ENCODE measurements at regions not wholly inside any gene's neighbourhood (a gene's known extent, or its start where the extent isn't known, plus 50 kb on each side); places are given as distances from the start of the nearest gene placed in this dataset.

GRCh38 chr6:147768969-147769368 lies 260.5 kb downstream of the SAMD5 start:
- H3K4me1 ChIP-seq (ENCODE audit: control insufficient read depth in 2 of 3, insufficient read depth in 2 of 3, low read depth in 1 of 3, low read length in 3 of 3) = no peaks in the 10 kb centered on the region
- TF ChIP-seq, protein P1, sequence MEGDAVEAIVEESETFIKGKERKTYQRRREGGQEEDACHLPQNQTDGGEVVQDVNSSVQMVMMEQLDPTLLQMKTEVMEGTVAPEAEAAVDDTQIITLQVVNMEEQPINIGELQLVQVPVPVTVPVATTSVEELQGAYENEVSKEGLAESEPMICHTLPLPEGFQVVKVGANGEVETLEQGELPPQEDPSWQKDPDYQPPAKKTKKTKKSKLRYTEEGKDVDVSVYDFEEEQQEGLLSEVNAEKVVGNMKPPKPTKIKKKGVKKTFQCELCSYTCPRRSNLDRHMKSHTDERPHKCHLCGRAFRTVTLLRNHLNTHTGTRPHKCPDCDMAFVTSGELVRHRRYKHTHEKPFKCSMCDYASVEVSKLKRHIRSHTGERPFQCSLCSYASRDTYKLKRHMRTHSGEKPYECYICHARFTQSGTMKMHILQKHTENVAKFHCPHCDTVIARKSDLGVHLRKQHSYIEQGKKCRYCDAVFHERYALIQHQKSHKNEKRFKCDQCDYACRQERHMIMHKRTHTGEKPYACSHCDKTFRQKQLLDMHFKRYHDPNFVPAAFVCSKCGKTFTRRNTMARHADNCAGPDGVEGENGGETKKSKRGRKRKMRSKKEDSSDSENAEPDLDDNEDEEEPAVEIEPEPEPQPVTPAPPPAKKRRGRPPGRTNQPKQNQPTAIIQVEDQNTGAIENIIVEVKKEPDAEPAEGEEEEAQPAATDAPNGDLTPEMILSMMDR (IDR thresholded peaks at IDR 0.05; ENCODE audit: borderline replicate concordance, extremely low read depth, insufficient read depth) = no peak
- intact Hi-C loops (cut with DNase I) = no loop called here
- H3K9ac ChIP-seq (ENCODE audit: low read length in 3 of 3) = no peak overlapping the region
- H3K27ac ChIP-seq (ENCODE audit: low read depth in 2 of 2, low read length in 2 of 2) = no peak overlapping the region
- FAIRE-seq (no peak), DNase-seq (no peak)
- no peaks in the 10 kb centered on the region for H3K9me3 ChIP-seq (ENCODE audit: control insufficient read depth in 2 of 3, insufficient read depth in 1 of 3, low read length in 3 of 3)
- H3K4me3 ChIP-seq (ENCODE audit: low read length in 3 of 3) = no peak overlapping the region
- H3K36me3 ChIP-seq (ENCODE audit: control insufficient read depth in 2 of 3, insufficient read depth in 3 of 3, low read length in 3 of 3) = no peaks in the 10 kb centered on the region
- no peaks in the 10 kb centered on the region for H3K27me3 ChIP-seq (ENCODE audit: control insufficient read depth, insufficient read depth, low read length)

- H3K27ac ChIP-seq (ENCODE audit: low read depth in 2 of 2, low read length in 2 of 2) = no peak overlapping the region
- intact Hi-C loops (cut with DNase I) = no loop called here
- H3K4me3 ChIP-seq (ENCODE audit: low read length in 3 of 3) = no peak overlapping the region
- H3K36me3 ChIP-seq (ENCODE audit: control insufficient read depth in 2 of 3, insufficient read depth in 3 of 3, low read length in 3 of 3) = no peaks in the 10 kb centered on the region
- no peaks in the 10 kb centered on the region for H3K27me3 ChIP-seq (ENCODE audit: control insufficient read depth, insufficient read depth, low read length)
- no peak overlapping the region for H3K9ac ChIP-seq (ENCODE audit: low read length in 3 of 3)
- FAIRE-seq = no peak
- no peak for DNase-seq
- no peaks in the 10 kb centered on the region for H3K9me3 ChIP-seq (ENCODE audit: control insufficient read depth in 2 of 3, insufficient read depth in 1 of 3, low read length in 3 of 3)
- no peaks in the 10 kb centered on the region for H3K4me1 ChIP-seq (ENCODE audit: control insufficient read depth in 2 of 3, insufficient read depth in 2 of 3, low read depth in 1 of 3, low read length in 3 of 3)
- TF ChIP-seq, protein P1 (IDR thresholded peaks at IDR 0.05; ENCODE audit: borderline replicate concordance, extremely low read depth, insufficient read depth) = no peak
Observed at GRCh38 chr6:147769496-147770087, 261.1 kb downstream of the SAMD5 start.

DNA sequence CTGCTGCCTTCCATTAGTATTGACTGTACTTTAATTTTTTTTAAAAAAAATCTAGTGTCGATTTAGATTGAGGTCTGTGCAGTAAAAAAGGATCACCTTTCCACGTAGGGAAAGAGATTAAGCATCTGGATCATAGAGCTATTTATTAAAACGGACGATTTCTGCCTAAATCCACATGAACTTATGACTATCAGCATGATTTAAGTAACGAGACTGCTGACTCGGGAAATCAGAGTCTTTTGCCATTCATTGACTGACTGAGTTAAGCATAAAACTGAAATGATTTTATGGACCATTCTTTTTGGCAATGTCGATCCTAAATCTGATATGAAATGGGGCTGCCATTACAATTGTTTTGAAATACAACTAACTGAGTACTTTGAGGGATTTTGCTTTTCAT lies 261.7 kb downstream of the SAMD5 start:
- Histone ChIP-seq H3K27ac (ENCODE audit: low read depth in 2 of 2, low read length in 2 of 2) (no peak overlapping the region), H3K4me1 (ENCODE audit: control insufficient read depth in 2 of 3, insufficient read depth in 2 of 3, low read depth in 1 of 3, low read length in 3 of 3) (peaks cover 0 to under 1% (median 0%) of the 10 kb centered on the region in 3 donors), H3K27me3 (ENCODE audit: control insufficient read depth, insufficient read depth, low read length) (no peaks in the 10 kb centered on the region), H3K9me3 (ENCODE audit: control insufficient read depth in 2 of 3, insufficient read depth in 1 of 3, low read length in 3 of 3) (no peaks in the 10 kb centered on the region), H3K36me3 (ENCODE audit: control insufficient read depth in 2 of 3, insufficient read depth in 3 of 3, low read length in 3 of 3) (no peaks in the 10 kb centered on the region), H3K4me3 (ENCODE audit: low read length in 3 of 3) (no peak overlapping the region), H3K9ac (ENCODE audit: low read length in 3 of 3) (no peak overlapping the region)
- TF ChIP-seq, protein P1 (IDR thresholded peaks at IDR 0.05; ENCODE audit: borderline replicate concordance, extremely low read depth, insufficient read depth) = no peak
- DNase-seq (no peak), FAIRE-seq (no peak)
- intact Hi-C loops (cut with DNase I) = no loop called here

DNA sequence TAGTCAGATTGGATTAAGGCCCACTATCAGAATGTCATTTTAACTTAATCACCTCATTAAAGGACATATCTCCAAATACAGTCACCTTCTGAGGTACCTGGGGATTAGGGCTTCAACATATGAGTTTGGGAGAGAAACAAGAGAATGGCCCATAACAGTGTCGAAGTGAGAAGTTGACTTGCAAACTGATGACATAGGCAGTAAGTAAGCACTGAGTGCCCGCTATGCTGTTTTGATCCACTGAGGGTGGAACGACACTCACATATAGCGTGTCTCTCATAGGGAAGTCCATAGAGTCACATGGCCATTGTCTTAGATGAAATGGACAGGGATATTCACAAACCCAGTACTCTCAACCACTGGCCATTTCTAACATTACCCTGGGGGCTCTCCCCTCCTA lies 264.2 kb downstream of the SAMD5 start:
- FAIRE-seq = no peak
- Histone ChIP-seq H3K9me3 (ENCODE audit: control insufficient read depth in 2 of 3, insufficient read depth in 1 of 3, low read length in 3 of 3) (no peaks in the 10 kb centered on the region), H3K27me3 (ENCODE audit: control insufficient read depth, insufficient read depth, low read length) (no peaks in the 10 kb centered on the region), H3K36me3 (ENCODE audit: control insufficient read depth in 2 of 3, insufficient read depth in 3 of 3, low read length in 3 of 3) (no peaks in the 10 kb centered on the region), H3K4me3 (ENCODE audit: low read length in 3 of 3) (no peak overlapping the region), H3K27ac (ENCODE audit: low read depth in 2 of 2, low read length in 2 of 2) (no peak overlapping the region), H3K9ac (ENCODE audit: low read length in 3 of 3) (no peak overlapping the region), H3K4me1 (ENCODE audit: control insufficient read depth in 2 of 3, insufficient read depth in 2 of 3, low read depth in 1 of 3, low read length in 3 of 3) (peaks cover 0 to 15% (median 0%) of the 10 kb centered on the region in 3 donors)
- TF ChIP-seq, protein P1 (IDR thresholded peaks at IDR 0.05; ENCODE audit: borderline replicate concordance, extremely low read depth, insufficient read depth) = no peak
- intact Hi-C loops (cut with DNase I) = no loop called here
- no peak for DNase-seq

All from kidney (tissue), 13 donors.